ENCODE measurements at regions not wholly inside any gene's neighbourhood (a gene's known extent, or its start where the extent isn't known, plus 50 kb on each side); places are given as distances from the start of the nearest gene placed in this dataset.

DNA sequence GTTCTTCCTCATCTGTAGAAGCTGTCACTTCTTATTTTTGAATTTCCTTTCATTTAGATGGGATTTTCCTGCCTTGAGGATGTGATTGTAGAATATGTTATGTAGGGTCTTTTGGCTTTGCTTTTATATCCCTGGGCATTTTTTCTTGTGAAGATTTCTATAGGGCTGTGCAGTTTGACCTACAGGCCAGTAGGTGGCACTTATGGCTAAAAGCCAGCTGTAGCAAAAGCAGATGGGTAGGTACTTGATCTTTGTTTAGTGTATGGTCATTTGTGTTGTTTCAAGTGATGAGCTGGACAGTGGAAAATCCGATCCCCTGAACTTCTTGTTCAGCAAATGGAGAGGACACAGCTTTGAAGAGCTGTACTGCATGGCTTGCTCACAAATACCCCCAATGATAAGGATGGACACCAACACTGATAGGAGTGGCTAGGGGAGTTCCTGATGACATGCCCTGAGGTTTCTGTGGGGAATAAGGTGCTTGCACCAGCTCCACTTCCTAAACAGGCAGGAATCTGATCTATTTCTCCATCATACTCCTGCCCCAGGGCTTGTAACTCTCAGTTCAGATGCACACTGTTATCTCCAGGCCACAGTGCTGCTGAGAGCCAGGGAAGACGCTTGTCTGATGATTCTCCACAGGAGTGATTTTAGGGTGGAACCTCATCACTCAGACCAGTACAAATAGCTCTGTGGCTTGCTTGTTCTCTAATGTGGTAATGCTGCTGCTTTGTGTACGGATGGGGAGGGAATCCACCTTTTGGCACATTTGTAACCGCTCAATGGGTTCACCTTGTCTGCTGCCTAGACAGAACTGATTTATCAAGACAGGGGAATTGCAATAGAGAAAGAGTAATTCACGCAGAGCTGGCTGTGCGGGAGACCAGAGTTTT, 417.1 kb upstream of the MAGEB16 start:
- TF ChIP-seq, protein P1, sequence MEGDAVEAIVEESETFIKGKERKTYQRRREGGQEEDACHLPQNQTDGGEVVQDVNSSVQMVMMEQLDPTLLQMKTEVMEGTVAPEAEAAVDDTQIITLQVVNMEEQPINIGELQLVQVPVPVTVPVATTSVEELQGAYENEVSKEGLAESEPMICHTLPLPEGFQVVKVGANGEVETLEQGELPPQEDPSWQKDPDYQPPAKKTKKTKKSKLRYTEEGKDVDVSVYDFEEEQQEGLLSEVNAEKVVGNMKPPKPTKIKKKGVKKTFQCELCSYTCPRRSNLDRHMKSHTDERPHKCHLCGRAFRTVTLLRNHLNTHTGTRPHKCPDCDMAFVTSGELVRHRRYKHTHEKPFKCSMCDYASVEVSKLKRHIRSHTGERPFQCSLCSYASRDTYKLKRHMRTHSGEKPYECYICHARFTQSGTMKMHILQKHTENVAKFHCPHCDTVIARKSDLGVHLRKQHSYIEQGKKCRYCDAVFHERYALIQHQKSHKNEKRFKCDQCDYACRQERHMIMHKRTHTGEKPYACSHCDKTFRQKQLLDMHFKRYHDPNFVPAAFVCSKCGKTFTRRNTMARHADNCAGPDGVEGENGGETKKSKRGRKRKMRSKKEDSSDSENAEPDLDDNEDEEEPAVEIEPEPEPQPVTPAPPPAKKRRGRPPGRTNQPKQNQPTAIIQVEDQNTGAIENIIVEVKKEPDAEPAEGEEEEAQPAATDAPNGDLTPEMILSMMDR (IDR thresholded peaks at IDR 0.05) = peak; percentile 53
- no peak for TF ChIP-seq POLR2AphosphoS5 (IDR thresholded peaks at IDR 0.05; ENCODE audit: low read depth, low read length)

Data from Panc1 (cell line).